ENCODE measurements at regions not wholly inside any gene's neighbourhood (a gene's known extent, or its start where the extent isn't known, plus 50 kb on each side); places are given as distances from the start of the nearest gene placed in this dataset.

DNA sequence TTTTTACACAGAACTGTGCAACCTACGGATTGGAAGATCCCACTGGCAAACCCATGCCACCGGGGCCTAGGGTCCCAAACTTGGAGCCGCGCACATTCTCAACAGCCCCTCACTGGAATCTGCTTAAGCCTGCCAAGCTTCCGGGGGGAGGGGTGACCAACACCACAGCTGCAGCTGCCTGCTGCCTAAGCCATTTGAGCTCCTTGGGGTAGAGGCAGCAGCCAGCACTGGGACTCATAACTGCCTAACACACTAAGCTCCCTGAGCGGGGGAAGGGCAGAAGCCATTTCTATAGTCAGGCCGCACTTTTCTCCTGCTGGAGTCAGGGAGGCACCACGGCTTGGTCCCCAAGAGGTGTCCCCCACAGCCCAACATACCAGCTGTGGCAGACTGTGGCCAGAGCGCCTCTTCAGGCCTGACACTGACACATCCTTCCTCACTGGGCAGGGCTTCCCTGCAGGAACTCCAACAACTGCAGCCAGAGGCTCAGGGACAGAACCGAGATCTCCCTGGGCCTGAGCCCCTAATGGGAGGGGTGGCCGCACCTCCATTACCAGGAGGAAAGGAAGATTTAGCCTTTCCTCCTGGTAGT, 270.3 kb upstream of the ECI2 start:
- TF ChIP-seq, protein P1, sequence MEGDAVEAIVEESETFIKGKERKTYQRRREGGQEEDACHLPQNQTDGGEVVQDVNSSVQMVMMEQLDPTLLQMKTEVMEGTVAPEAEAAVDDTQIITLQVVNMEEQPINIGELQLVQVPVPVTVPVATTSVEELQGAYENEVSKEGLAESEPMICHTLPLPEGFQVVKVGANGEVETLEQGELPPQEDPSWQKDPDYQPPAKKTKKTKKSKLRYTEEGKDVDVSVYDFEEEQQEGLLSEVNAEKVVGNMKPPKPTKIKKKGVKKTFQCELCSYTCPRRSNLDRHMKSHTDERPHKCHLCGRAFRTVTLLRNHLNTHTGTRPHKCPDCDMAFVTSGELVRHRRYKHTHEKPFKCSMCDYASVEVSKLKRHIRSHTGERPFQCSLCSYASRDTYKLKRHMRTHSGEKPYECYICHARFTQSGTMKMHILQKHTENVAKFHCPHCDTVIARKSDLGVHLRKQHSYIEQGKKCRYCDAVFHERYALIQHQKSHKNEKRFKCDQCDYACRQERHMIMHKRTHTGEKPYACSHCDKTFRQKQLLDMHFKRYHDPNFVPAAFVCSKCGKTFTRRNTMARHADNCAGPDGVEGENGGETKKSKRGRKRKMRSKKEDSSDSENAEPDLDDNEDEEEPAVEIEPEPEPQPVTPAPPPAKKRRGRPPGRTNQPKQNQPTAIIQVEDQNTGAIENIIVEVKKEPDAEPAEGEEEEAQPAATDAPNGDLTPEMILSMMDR (IDR thresholded peaks at IDR 0.05), result no peak
- TF ChIP-seq POLR2A (IDR thresholded peaks at IDR 0.05) (no peak), POLR2AphosphoS5 (IDR thresholded peaks at IDR 0.05) (no peak), EP300 (IDR thresholded peaks at IDR 0.05) (no peak)

All from stomach (tissue), 4 donors.